ENCODE measurements at regions not wholly inside any gene's neighbourhood (a gene's known extent, or its start where the extent isn't known, plus 50 kb on each side); places are given as distances from the start of the nearest gene placed in this dataset.
"Not testable (repeated sequence)": the region's sequence is repeated elsewhere in the genome, so short reads cannot be mapped to it uniquely, and the experiment has no call there.

GRCh38 chr3:186453531-186453930 is 90.6 kb downstream of the CRYGS start:
- DNase-seq, result no peak

DNA sequence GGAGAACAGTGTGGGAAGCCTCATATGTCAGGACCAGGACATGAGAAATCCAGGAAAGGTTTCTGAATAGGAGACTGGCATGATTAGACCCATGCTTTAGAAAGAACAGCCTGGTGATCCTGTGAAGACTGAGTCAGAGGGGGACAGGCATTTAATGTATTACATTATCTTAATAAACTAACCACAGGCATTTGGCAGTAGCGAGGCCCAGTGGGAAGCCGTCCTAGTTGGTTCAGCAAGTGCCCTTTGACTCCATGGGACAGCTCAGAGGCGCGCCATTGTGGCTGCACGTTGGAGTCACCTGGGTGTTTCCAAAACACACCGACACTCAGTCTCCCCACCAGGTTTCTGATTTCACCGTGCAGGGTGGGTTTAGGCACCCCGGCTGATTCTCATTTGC is 90.5 kb upstream of the DGKG start:
- no peak for DNase-seq

GRCh38 chr3:186451371-186451770 is 89.3 kb upstream of the DGKG start:
- DNase-seq, result no peak

- no peak for DNase-seq
Observed at GRCh38 chr3:186444974-186445373, 82.9 kb upstream of the DGKG start.

DNA sequence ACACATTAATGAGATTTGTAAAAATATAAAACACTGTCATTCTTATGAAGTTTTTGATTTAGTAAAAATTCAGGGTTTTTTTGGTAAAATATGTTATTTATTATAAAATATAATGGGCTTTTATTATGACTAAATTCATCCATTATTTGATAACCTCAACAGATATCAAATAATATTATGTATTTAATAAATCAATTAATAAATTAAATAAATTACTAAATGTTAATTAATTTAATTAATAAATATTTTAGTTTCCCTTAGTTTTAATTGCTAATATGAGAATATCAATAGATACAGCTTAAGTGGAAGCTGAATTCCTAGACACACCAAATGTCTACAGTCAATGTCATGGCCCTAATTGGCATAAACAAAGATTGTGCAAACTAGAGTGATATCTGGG is 82.3 kb upstream of the DGKG start:
- no peak for DNase-seq

DNA sequence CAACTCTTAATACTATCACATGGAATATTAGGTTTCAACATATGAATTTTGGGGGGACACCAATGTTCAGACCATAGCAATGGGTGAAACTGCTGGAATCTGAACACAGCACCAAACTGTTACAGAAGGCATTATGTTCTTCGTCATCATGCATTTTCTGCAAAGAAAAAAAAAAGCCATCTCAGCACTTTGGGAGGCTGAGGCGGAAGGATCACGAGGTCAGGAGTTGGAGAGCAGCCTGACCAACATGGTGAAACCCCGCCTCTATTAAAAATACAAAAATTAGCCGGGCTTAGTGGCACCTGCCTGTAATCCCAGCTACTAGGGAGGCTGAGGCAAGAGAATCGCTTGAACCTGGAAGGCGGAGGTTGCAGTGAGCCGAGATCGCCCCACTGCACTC is 80.9 kb upstream of the DGKG start:
- not testable (repeated sequence) for DNase-seq

- DNase-seq, result no peak
Observed at GRCh38 chr3:186442162-186442561, 80.1 kb upstream of the DGKG start.

- DNase-seq, result no peak
Observed at GRCh38 chr3:186440891-186441290, 78.9 kb upstream of the DGKG start.

DNA sequence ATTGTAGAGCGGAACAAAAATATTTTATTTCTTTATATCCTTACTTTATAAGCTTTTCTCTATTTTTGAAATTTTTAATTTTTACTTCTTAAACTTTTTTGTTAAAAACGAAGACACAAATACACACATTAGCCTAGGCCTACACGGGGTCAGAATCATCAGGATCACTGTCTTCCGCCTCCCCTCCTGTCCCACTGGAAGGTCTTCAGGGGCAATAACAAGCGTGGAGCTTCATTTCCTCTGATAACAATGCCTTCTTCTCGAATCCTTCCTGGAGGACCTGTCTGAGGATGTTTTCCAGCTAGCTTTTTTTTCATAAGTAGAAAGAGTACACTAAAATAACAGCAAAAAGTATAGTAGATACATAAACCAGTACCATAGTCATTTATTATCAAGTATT is 77.7 kb upstream of the DGKG start:
- DNase-seq, result no peak

DNA sequence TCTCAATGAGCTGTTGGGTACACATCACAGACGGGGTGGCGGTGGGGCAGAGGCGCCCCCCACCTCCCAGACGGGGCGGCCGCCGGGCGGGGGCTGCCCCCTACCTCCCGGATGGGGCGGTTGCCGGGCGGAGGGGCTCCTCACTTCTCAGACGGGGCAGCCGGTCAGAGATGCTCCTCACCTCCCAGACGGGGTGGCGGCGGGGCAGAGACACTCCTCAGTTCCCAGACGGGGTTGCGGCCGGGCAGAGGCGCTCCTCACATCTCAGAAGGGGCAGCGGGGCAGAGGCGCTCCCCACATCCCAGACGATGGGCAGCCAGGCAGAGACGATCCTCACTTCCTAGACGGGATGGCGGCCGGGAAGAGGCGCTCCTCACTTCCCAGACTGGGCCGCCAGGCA is 73.3 kb upstream of the DGKG start:
- DNase-seq, result not testable (repeated sequence)

DNA sequence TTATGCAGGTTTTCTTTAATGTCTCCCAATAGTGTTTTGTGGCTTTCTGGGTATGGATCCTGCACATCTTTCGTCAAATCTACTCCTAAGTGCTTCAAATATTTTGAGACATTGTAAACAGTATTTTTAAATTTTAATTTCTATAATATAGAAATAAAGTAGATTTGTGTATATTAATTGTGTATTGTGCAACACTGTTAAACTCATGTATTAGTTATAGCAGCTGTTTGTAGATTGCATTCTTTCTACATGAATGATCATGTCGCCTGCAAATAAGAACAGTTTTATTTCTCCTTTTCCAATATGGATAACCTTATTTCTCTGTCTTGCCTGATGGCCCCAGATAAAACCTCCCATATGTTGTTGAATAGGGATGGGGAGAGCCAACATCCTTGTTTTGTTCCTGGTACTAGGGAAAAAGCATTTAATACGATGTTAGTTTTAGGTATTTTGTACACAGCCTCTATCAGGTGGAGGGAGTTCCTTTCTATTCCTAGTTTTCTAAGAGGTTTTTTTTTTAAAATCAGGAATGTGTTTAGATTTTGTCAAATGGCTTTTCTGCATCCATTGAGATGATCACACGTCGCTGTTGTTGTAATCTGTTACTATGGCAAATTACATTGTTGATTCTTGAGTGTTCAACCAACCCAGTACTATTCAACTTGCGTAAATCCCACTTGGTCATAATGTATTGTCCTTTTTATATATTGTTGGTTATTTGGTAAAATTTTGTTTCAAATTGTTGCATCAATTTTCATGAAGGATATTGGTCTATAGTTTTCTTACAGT is 71.1 kb upstream of the DGKG start:
- DNase-seq, result no peak

DNA sequence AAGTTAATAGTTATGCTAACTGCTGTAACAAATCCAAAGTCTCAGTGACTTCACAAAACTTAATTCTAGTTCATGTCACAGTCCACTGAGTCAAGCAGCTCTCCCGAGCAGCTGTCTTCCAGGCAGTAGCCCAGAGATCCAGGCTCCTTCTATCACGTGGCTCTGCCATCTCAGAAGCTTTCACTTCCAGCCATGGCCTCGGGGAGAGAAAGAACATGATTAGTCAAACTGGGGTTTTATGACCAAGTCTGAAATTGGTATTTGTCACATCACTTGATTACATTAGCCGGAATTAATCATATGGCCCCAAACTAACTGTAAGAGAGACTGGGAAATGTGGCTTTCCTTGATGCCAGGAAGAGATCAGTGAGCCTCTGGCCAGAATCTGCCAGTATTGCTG is 70.2 kb upstream of the DGKG start:
- DNase-seq, result no peak

DNA sequence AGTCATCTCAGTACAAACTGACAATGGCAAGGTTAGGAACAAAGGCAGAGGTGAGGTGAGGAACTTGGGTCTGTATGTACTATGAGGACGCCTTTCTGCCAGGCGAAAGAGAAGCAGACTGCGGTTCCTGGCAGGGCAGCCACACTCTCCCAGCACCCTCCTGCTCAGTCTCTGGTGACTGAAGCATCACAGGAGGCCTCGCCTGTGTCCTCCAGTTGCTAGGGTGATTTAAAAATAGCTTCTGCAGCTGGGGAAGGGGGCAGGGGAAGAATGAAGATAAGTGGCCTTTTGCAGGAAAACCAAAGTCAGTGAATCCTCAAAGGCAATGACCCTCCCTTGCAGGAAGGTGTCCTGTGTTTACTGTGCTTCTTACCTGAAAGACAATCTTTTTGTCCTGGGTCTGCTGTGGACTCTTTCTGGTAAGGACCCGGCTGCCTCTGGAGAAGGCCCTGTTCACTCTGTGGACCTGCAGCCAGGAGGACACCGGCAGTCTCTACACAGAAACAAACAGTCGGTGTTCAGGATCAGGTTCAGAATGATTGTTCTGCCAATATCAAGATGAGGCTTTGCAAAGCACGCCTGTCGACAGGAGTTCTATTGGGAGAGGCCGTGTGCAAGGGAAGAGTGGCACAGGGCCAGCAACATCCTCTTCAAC is 65.7 kb upstream of the DGKG start:
- no peak for DNase-seq

- no peak for DNase-seq
Observed at GRCh38 chr3:186425788-186426730, 64.0 kb upstream of the DGKG start.

DNA sequence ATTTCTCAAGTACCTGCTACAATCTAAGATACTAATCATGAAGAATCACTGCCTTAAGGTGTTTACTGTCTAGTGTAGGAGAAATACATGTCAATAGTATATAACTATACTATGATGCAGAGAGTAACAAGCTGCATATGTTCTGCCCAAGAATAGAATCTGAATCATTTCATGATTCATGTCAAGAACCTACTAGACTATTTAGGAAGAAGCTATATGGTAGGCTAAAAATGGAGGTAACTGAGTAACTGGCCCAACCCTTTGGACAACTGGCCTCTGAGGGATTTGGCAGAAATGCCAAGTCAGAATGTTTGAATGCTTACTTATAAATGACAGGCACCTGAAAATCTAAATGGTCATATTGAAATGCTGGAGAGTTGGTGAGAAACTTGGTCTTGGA is 59.9 kb upstream of the DGKG start:
- DNase-seq, result no peak

DNA sequence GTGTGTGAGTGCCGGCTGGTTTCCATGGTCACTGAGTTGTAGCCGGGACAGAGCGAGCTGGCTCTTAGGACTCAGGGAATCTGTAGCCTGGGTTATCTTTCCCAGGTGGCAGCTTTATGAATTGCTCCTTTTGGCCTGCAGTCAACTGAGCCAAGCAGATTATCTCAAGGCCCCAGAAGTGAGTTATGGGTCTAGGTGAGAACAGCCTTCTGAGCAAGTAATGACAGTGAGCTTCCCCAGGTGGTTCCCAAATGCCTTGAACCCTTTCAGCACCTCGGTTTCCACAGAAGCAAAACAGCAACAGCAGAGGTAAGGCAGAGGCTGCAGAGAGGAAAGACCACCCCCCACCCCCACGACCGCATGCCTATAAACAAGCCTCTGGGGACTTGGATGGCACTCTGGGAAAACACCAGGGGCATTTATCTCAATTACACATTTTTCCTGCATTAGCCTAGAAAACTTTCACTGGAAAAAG is 56.7 kb upstream of the DGKG start:
- no peak for DNase-seq

GRCh38 chr3:186417791-186418190 is 55.8 kb upstream of the DGKG start:
- no peak for DNase-seq

DNA sequence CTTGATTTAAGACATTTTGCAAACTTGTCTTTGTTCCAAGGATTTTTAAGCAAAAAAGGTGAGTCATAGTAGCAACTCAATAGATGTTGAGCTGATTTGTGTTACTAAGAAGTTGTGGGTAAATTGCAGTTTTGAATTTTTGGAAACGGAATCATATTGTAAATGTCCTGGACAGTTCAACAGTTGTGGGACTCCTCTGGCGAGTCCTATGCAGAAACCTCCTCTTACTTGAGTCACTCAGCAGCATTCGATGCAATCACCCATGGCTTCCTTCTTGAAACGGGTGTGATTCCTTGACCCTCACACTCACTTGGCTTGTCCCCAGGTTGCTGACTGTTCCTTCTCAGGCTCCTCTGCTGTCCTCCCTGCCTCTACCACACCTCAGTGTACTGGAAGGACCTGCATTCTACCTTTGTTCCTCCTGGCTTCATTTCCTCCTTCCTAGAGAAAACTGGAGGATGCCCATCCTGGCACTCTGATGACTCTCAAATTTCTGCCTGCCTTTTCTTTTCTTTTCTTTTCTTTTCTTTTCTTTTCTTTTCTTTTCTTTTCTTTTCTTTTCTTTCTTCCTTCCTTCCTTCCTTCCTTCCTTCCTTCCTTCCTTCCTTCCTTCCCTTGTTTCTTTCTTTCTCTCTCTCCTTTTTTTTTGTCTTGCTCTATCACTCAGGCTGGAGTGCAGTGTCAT is 52.8 kb upstream of the DGKG start:
- DNase-seq, result no peak

- peak in 1 of 2 experiments; percentile 2 for DNase-seq
Observed at GRCh38 chr3:186413615-186414415, 51.8 kb upstream of the DGKG start.

DNA sequence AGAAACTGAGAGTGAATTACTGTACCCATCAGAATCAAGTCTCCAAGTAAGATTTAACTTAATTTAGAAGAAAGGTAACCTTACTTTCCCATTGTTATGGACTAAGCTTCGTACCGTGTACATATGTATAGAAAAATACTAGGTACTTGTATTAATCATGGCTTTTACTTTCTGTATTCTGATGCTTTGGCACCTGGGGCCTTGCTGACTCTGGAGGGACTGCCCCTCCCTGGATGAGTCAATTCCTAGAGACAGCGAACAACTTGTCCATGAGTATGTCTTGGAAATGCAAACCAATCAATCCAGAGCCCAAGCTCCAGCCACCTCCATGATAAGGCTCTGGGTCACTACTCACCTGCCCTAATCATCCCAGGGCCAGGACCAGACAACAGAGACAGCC is 50.0 kb upstream of the DGKG start:
- peak in 1 of 2 experiments; percentile 4 for DNase-seq
